Prostate gland (tissue), 2 donors: ENCODE measurements at regions not wholly inside any gene's neighbourhood (a gene's known extent, or its start where the extent isn't known, plus 50 kb on each side); places are given as distances from the start of the nearest gene placed in this dataset.

Experiments
- POLR2A ChIP-seq: fragments of 450-650 bp; IDR thresholded peaks from one replicate; pipeline ENCODE4 v1.6.1; 2016; ENCODE audit warnings: antibody characterized with exemption, mild to moderate bottlenecking
- POLR2AphosphoS5 ChIP-seq: sonication (generic); formaldehyde crosslinking; IDR thresholded peaks from one replicate; pipeline ENCODE4 v1.6.1; 2017; ENCODE audit warnings: antibody characterized with exemption
- TF ChIP-seq, protein P1 (sequence below), 4 experiments: fragments of 200-600 bp in 2 of 4; fragments of 450-650 bp in 2 of 4; sonication (generic) in 2 of 4; IDR thresholded peaks; 1 replicate in 3 of 4; 2 replicates in 1 of 4; pipeline ENCODE4 v1.5.1; 2016 to 2019; ENCODE audit warnings: antibody characterized with exemption in 4 of 4, mild to moderate bottlenecking in 2 of 4, moderate library complexity in 2 of 4

DNA sequence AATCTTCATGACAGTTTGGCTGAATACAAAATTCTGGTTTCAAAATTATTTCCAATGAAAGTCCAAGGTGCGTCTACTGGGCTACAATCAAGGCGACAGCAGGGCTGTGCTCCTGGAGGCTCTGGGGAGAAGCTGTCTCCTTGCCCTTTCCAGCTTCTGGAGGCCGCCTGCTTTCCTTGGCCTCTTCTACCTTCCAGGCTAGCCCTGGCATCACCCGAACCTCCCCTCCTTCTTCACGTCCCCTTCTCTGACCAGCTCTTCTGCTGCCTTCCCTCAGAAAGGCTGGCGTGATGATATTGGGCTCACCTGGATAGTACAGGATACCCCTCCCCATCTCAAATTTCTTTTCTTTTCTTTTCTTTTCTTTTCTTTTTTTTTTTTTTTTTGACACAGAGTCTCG is 115.5 kb downstream of the KCNF1 start:
- TF ChIP-seq, protein P1, sequence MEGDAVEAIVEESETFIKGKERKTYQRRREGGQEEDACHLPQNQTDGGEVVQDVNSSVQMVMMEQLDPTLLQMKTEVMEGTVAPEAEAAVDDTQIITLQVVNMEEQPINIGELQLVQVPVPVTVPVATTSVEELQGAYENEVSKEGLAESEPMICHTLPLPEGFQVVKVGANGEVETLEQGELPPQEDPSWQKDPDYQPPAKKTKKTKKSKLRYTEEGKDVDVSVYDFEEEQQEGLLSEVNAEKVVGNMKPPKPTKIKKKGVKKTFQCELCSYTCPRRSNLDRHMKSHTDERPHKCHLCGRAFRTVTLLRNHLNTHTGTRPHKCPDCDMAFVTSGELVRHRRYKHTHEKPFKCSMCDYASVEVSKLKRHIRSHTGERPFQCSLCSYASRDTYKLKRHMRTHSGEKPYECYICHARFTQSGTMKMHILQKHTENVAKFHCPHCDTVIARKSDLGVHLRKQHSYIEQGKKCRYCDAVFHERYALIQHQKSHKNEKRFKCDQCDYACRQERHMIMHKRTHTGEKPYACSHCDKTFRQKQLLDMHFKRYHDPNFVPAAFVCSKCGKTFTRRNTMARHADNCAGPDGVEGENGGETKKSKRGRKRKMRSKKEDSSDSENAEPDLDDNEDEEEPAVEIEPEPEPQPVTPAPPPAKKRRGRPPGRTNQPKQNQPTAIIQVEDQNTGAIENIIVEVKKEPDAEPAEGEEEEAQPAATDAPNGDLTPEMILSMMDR (IDR thresholded peaks at IDR 0.05), result no peak
- TF ChIP-seq POLR2AphosphoS5 (no peak), POLR2A (no peak)
